Osteocyte (in vitro differentiated cells): ENCODE measurements at regions not wholly inside any gene's neighbourhood (a gene's known extent, or its start where the extent isn't known, plus 50 kb on each side); places are given as distances from the start of the nearest gene placed in this dataset.
"Not testable (repeated sequence)": the region's sequence is repeated elsewhere in the genome, so short reads cannot be mapped to it uniquely, and the experiment has no call there.

Source experiments
- DNase-seq: peaks from one replicate; pipeline ENCODE4 v3.0.0; 2021; ENCODE audit warnings: mixed read lengths; ENCODE audit not compliant: unreplicated experiment; ENCODE audit errors: extremely low spot score
- H3K27ac Mint-ChIP-seq: one replicate; pipeline ENCODE4 v1.8.0; 2021; ENCODE audit warnings: mild to moderate bottlenecking, mixed read lengths; ENCODE audit not compliant: unreplicated experiment
- H3K27me3 Mint-ChIP-seq: one replicate; pipeline ENCODE4 v1.8.0; 2021; ENCODE audit warnings: mixed read lengths; ENCODE audit not compliant: unreplicated experiment
- H3K36me3 Mint-ChIP-seq: one replicate; pipeline ENCODE4 v1.8.0; 2021; ENCODE audit warnings: mixed read lengths; ENCODE audit not compliant: unreplicated experiment
- H3K4me1 Mint-ChIP-seq: one replicate; pipeline ENCODE4 v1.8.0; 2021; ENCODE audit warnings: mixed read lengths; ENCODE audit not compliant: unreplicated experiment
- H3K4me3 Mint-ChIP-seq: one replicate; pipeline ENCODE4 v1.8.0; 2021; ENCODE audit warnings: mild to moderate bottlenecking, moderate library complexity, mixed read lengths; ENCODE audit not compliant: unreplicated experiment
- H3K9me3 Mint-ChIP-seq: one replicate; pipeline ENCODE4 v1.8.0; 2021; ENCODE audit warnings: mixed read lengths; ENCODE audit not compliant: unreplicated experiment
- CTCF ChIP-seq: fragments of 200-600 bp; sonication (generic); IDR thresholded peaks from 2 replicates; pipeline ENCODE4 v1.5.0; 2021; ENCODE audit warnings: antibody characterized with exemption, mild to moderate bottlenecking, moderate library complexity

GRCh38 chr2:138373993-138374408, 127.6 kb upstream of the SPOPL start:
- Mint-ChIP-seq H3K4me3 (no peak overlapping the region), H3K9me3 (no peaks in the 10 kb centered on the region), H3K36me3 (no peaks in the 10 kb centered on the region), H3K27me3 (no peaks in the 10 kb centered on the region), H3K4me1 (no peaks in the 10 kb centered on the region), H3K27ac (no peak overlapping the region)
- no peak for DNase-seq
- peak; percentile 88 for TF ChIP-seq CTCF

GRCh38 chr2:138381373-138381772, 120.2 kb upstream of the SPOPL start:
- H3K4me3 Mint-ChIP-seq = no peak overlapping the region
- DNase-seq = no peak
- H3K27me3 Mint-ChIP-seq = no peaks in the 10 kb centered on the region
- H3K36me3 Mint-ChIP-seq = no peaks in the 10 kb centered on the region
- no peak for TF ChIP-seq CTCF
- no peaks in the 10 kb centered on the region for H3K4me1 Mint-ChIP-seq
- H3K27ac Mint-ChIP-seq = no peak overlapping the region
- H3K9me3 Mint-ChIP-seq = peaks cover 6% of the 10 kb centered on the region

GRCh38 chr2:138382672-138383071, 118.9 kb upstream of the SPOPL start:
- no peak overlapping the region for H3K4me3 Mint-ChIP-seq
- H3K9me3 Mint-ChIP-seq = peaks cover 6% of the 10 kb centered on the region
- no peak for DNase-seq
- H3K27me3 Mint-ChIP-seq = no peaks in the 10 kb centered on the region
- H3K27ac Mint-ChIP-seq = no peak overlapping the region
- no peaks in the 10 kb centered on the region for H3K4me1 Mint-ChIP-seq
- no peaks in the 10 kb centered on the region for H3K36me3 Mint-ChIP-seq
- no peak for TF ChIP-seq CTCF

GRCh38 chr2:138386191-138386590, 115.4 kb upstream of the SPOPL start:
- H3K27me3 Mint-ChIP-seq, H3K9me3 Mint-ChIP-seq, H3K27ac Mint-ChIP-seq, DNase-seq, H3K4me1 Mint-ChIP-seq, H3K36me3 Mint-ChIP-seq, H3K4me3 Mint-ChIP-seq: not testable (repeated sequence)

GRCh38 chr2:138389063-138389462, 112.5 kb upstream of the SPOPL start:
- TF ChIP-seq CTCF = no peak
- Mint-ChIP-seq H3K9me3 (no peaks in the 10 kb centered on the region), H3K4me1 (no peaks in the 10 kb centered on the region), H3K4me3 (no peak overlapping the region), H3K36me3 (no peaks in the 10 kb centered on the region), H3K27me3 (no peaks in the 10 kb centered on the region), H3K27ac (no peak overlapping the region)
- DNase-seq = no peak

GRCh38 chr2:138390316-138390945, 111.1 kb upstream of the SPOPL start:
- H3K4me3 Mint-ChIP-seq = no peak overlapping the region
- no peaks in the 10 kb centered on the region for H3K9me3 Mint-ChIP-seq
- no peak for DNase-seq
- TF ChIP-seq CTCF = no peak
- H3K27ac Mint-ChIP-seq = no peak overlapping the region
- H3K36me3 Mint-ChIP-seq = no peaks in the 10 kb centered on the region
- no peaks in the 10 kb centered on the region for H3K27me3 Mint-ChIP-seq
- H3K4me1 Mint-ChIP-seq = no peaks in the 10 kb centered on the region
